ENCODE measurements at regions not wholly inside any gene's neighbourhood (a gene's known extent, or its start where the extent isn't known, plus 50 kb on each side); places are given as distances from the start of the nearest gene placed in this dataset.

DNA sequence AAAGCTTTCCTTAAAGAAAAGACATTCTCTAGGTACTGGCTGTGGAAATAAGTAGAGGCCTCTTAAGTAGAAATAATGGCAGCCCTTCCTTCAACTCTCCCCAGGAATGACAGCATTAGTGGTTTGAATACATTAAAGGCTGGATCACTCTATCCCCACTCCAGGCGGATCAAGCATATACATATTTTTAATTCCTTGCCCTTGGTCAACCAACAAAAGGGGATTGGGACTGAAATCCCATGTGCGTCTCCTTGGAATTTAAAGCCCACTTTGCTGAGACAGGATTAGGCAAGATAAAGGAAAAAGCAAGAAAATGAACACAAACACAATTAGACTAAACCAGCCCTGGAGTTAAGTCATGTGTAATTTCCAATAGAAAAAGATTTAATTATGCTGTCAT, 391.3 kb downstream of the PPP1R2C start:
- Histone ChIP-seq H3K4me3 (IDR thresholded peaks at IDR 0.05; ENCODE audit: insufficient read depth, low read depth, low read length) (no peak overlapping the region), H3K79me2 (ENCODE audit: insufficient read depth, low read depth) (no peaks in the 10 kb centered on the region), H4K20me1 (ENCODE audit: insufficient read depth) (no peaks in the 10 kb centered on the region), H3K27me3 (ENCODE audit: insufficient read depth, low read depth) (no peaks in the 10 kb centered on the region), H3K4me1 (ENCODE audit: low read depth, poor library complexity, severe bottlenecking) (no peaks in the 10 kb centered on the region), H3K36me3 (ENCODE audit: insufficient read depth) (no peaks in the 10 kb centered on the region), H2AFZ (ENCODE audit: low read depth) (no peak overlapping the region), H3K9ac (no peak overlapping the region), H3K4me2 (no peak overlapping the region), H3K27ac (no peak overlapping the region)
- TF ChIP-seq, protein P1, sequence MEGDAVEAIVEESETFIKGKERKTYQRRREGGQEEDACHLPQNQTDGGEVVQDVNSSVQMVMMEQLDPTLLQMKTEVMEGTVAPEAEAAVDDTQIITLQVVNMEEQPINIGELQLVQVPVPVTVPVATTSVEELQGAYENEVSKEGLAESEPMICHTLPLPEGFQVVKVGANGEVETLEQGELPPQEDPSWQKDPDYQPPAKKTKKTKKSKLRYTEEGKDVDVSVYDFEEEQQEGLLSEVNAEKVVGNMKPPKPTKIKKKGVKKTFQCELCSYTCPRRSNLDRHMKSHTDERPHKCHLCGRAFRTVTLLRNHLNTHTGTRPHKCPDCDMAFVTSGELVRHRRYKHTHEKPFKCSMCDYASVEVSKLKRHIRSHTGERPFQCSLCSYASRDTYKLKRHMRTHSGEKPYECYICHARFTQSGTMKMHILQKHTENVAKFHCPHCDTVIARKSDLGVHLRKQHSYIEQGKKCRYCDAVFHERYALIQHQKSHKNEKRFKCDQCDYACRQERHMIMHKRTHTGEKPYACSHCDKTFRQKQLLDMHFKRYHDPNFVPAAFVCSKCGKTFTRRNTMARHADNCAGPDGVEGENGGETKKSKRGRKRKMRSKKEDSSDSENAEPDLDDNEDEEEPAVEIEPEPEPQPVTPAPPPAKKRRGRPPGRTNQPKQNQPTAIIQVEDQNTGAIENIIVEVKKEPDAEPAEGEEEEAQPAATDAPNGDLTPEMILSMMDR (conservative IDR thresholded peaks at IDR 0.05; ENCODE audit: low read depth, low read length): no peak

DNA sequence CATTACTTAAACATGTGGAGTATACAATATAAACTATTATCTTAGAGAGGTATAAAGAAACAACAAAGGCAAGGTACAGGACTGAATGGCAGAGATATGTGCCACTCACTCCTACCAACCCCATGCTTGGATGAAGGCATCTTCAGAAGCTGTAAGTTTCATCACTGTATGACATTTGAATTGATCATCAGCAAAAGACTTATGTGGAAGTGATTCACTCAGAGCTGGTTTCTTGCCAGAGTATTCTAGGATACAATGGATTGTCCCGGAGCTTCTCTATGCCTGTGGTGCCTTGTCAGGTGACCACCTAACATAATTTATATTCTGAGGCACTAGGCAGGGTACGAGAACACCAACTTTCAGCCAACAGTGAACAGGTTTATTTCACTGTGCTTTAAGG, 392.2 kb downstream of the PPP1R2C start:
- Histone ChIP-seq H3K27ac (no peak overlapping the region), H3K4me1 (ENCODE audit: low read depth, poor library complexity, severe bottlenecking) (no peaks in the 10 kb centered on the region), H3K4me3 (IDR thresholded peaks at IDR 0.05; ENCODE audit: insufficient read depth, low read depth, low read length) (no peak overlapping the region), H3K4me2 (no peak overlapping the region), H3K9ac (no peak overlapping the region), H2AFZ (ENCODE audit: low read depth) (no peak overlapping the region), H3K36me3 (ENCODE audit: insufficient read depth) (no peaks in the 10 kb centered on the region), H4K20me1 (ENCODE audit: insufficient read depth) (no peaks in the 10 kb centered on the region), H3K79me2 (ENCODE audit: insufficient read depth, low read depth) (no peaks in the 10 kb centered on the region), H3K27me3 (ENCODE audit: insufficient read depth, low read depth) (no peaks in the 10 kb centered on the region)
- TF ChIP-seq, protein P1 (conservative IDR thresholded peaks at IDR 0.05; ENCODE audit: low read depth, low read length): no peak

DNA sequence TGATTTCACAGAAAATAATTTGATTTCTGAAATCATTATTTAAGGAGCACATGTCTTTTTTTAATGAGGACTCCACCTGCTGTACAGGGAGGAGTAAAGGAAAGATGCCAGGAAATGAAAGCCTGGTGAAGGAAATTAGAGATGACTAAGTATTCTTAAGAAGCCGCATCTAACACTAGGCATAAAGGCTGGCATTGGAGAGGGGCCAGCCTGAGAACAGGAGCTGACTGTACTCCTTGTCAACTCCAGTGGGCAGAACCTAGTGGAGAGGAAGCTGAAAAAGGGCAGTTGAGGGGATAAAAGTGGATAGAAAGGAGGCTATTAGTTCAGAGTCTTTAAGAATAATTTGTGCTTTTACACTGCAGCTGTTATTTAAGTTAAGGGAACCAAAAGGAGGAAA, 393.0 kb downstream of the PPP1R2C start:
- Histone ChIP-seq H3K9ac (no peak overlapping the region), H3K36me3 (ENCODE audit: insufficient read depth) (no peaks in the 10 kb centered on the region), H3K4me3 (IDR thresholded peaks at IDR 0.05; ENCODE audit: insufficient read depth, low read depth, low read length) (no peak overlapping the region), H3K79me2 (ENCODE audit: insufficient read depth, low read depth) (no peaks in the 10 kb centered on the region), H3K4me2 (no peak overlapping the region), H3K4me1 (ENCODE audit: low read depth, poor library complexity, severe bottlenecking) (no peaks in the 10 kb centered on the region), H4K20me1 (ENCODE audit: insufficient read depth) (no peaks in the 10 kb centered on the region), H3K27me3 (ENCODE audit: insufficient read depth, low read depth) (no peaks in the 10 kb centered on the region), H3K27ac (no peak overlapping the region), H2AFZ (ENCODE audit: low read depth) (no peak overlapping the region)
- TF ChIP-seq, protein P1 (conservative IDR thresholded peaks at IDR 0.05; ENCODE audit: low read depth, low read length): no peak

DNA sequence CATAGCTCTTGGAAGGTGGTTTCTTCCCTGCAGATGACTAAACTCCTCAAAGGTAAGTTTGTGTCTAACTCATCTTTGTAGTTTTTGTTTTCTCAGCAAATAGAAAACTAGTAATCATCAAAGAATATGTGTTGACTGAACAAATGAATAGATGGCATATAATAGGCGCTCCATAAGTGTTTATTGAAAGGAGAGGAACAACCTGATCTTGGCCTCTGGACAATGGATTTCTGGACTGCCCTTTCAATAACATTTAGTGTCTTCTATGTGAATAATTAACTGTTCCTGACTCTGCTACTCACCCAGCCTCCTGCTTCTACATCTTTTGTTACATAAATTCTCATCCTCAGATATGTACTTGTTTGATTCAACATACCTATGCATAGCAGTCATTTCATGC, 399.1 kb downstream of the PPP1R2C start:
- H3K9ac ChIP-seq: no peak overlapping the region
- no peak overlapping the region for H3K4me2 ChIP-seq
- no peaks in the 10 kb centered on the region for H3K27me3 ChIP-seq (ENCODE audit: insufficient read depth, low read depth)
- H3K4me3 ChIP-seq (IDR thresholded peaks at IDR 0.05; ENCODE audit: insufficient read depth, low read depth, low read length): no peak overlapping the region
- TF ChIP-seq, protein P1 (conservative IDR thresholded peaks at IDR 0.05; ENCODE audit: low read depth, low read length): no peak
- H3K36me3 ChIP-seq (ENCODE audit: insufficient read depth): no peaks in the 10 kb centered on the region
- no peaks in the 10 kb centered on the region for H3K79me2 ChIP-seq (ENCODE audit: insufficient read depth, low read depth)
- H4K20me1 ChIP-seq (ENCODE audit: insufficient read depth): no peaks in the 10 kb centered on the region
- H3K4me1 ChIP-seq (ENCODE audit: low read depth, poor library complexity, severe bottlenecking): no peaks in the 10 kb centered on the region
- no peak overlapping the region for H3K27ac ChIP-seq
- H2AFZ ChIP-seq (ENCODE audit: low read depth): no peak overlapping the region

DNA sequence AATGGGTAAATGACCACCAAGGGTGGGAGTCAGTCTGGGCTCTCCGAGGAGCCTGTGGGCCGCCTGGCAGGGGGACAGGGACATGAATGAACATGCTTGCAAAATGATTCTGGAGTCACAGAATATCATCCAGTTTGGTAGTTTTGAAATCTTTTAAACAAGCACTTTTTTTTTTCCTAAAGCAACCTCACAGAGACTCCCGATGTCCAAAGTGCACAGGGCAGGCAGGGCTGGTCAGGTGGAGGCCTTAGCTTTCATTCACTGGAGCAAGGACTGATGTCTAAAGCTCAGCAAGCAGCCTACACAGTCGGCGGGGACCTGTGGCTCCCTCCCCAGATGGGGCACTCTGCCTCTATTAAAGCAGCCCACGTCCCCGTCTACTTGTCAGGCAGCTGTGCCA, 402.9 kb downstream of the PPP1R2C start:
- no peaks in the 10 kb centered on the region for H3K79me2 ChIP-seq (ENCODE audit: insufficient read depth, low read depth)
- no peaks in the 10 kb centered on the region for H3K4me1 ChIP-seq (ENCODE audit: low read depth, poor library complexity, severe bottlenecking)
- no peaks in the 10 kb centered on the region for H3K27me3 ChIP-seq (ENCODE audit: insufficient read depth, low read depth)
- no peak overlapping the region for H2AFZ ChIP-seq (ENCODE audit: low read depth)
- TF ChIP-seq, protein P1 (conservative IDR thresholded peaks at IDR 0.05; ENCODE audit: low read depth, low read length): no peak
- no peak overlapping the region for H3K4me3 ChIP-seq (IDR thresholded peaks at IDR 0.05; ENCODE audit: insufficient read depth, low read depth, low read length)
- no peak overlapping the region for H3K27ac ChIP-seq
- H4K20me1 ChIP-seq (ENCODE audit: insufficient read depth): no peaks in the 10 kb centered on the region
- no peak overlapping the region for H3K9ac ChIP-seq
- no peak overlapping the region for H3K4me2 ChIP-seq
- H3K36me3 ChIP-seq (ENCODE audit: insufficient read depth): no peaks in the 10 kb centered on the region

Measured in KMS-11 (cell line).